ENCODE measurements at regions not wholly inside any gene's neighbourhood (a gene's known extent, or its start where the extent isn't known, plus 50 kb on each side); places are given as distances from the start of the nearest gene placed in this dataset.

- H3K9me3 Mint-ChIP-seq: no peaks in the 10 kb centered on the region
- H3K27me3 Mint-ChIP-seq (ENCODE audit: insufficient read depth): no peaks in the 10 kb centered on the region
- peaks cover 58% of the 10 kb centered on the region for H3K4me1 Mint-ChIP-seq (ENCODE audit: low read depth)
- no peak overlapping the region for H3K4me3 Mint-ChIP-seq
- intact Hi-C loops (cut with micrococcal nuclease): loop anchor here (10.0 kb wide), 1 partner anchor 459 kb away; the partner anchor contains the start of gene RGS16
- H3K27ac Mint-ChIP-seq: no peak overlapping the region
- DNase-seq (ENCODE audit: low spot score): no peak
- H3K36me3 Mint-ChIP-seq (ENCODE audit: low read depth): no peaks in the 10 kb centered on the region
These were observed 83.9 kb upstream of the ZNF648 start for GRCh38 chr1:182145441-182145840.

GRCh38 chr1:182144646-182145030 lies 83.1 kb upstream of the ZNF648 start:
- peaks cover 2% of the 10 kb centered on the region for H3K27me3 Mint-ChIP-seq (ENCODE audit: insufficient read depth)
- peaks cover 52% of the 10 kb centered on the region for H3K4me1 Mint-ChIP-seq (ENCODE audit: low read depth)
- H3K27ac Mint-ChIP-seq: no peak overlapping the region
- no peak for DNase-seq (ENCODE audit: low spot score)
- H3K9me3 Mint-ChIP-seq: no peaks in the 10 kb centered on the region
- H3K36me3 Mint-ChIP-seq (ENCODE audit: low read depth): no peaks in the 10 kb centered on the region
- intact Hi-C loops (cut with micrococcal nuclease): loop anchor here (1.0 to 10.0 kb wide), 4 partner anchors 53 to 460 kb away; partner anchors contain the start of gene RGS16
- H3K4me3 Mint-ChIP-seq: no peak overlapping the region

- peaks cover 2% of the 10 kb centered on the region for H3K27me3 Mint-ChIP-seq (ENCODE audit: insufficient read depth)
- no peak for DNase-seq (ENCODE audit: low spot score)
- H3K36me3 Mint-ChIP-seq (ENCODE audit: low read depth): no peaks in the 10 kb centered on the region
- H3K27ac Mint-ChIP-seq: no peak overlapping the region
- H3K4me3 Mint-ChIP-seq: no peak overlapping the region
- H3K4me1 Mint-ChIP-seq (ENCODE audit: low read depth): peaks cover 46% of the 10 kb centered on the region
- no peaks in the 10 kb centered on the region for H3K9me3 Mint-ChIP-seq
- intact Hi-C loops (cut with micrococcal nuclease): loop anchor here (1.0 to 10.0 kb wide), 6 partner anchors 53 to 645 kb away; partner anchors contain the start of genes NPL and RGS16
These were observed 82.5 kb upstream of the ZNF648 start for GRCh38 chr1:182143825-182144645.

- H3K4me3 Mint-ChIP-seq: no peak overlapping the region
- intact Hi-C loops (cut with micrococcal nuclease): loop anchor here (1.0 to 10.0 kb wide), 5 partner anchors 54 to 646 kb away; partner anchors contain the start of genes NPL and RGS16
- peaks cover 2% of the 10 kb centered on the region for H3K27me3 Mint-ChIP-seq (ENCODE audit: insufficient read depth)
- no peaks in the 10 kb centered on the region for H3K36me3 Mint-ChIP-seq (ENCODE audit: low read depth)
- DNase-seq (ENCODE audit: low spot score): peak; percentile 74
- H3K9me3 Mint-ChIP-seq: no peaks in the 10 kb centered on the region
- peaks cover 38% of the 10 kb centered on the region for H3K4me1 Mint-ChIP-seq (ENCODE audit: low read depth)
- H3K27ac Mint-ChIP-seq: no peak overlapping the region
These were observed 81.7 kb upstream of the ZNF648 start for GRCh38 chr1:182143154-182143657.

GRCh38 chr1:182142621-182143020 lies 81.1 kb upstream of the ZNF648 start:
- H3K9me3 Mint-ChIP-seq: no peaks in the 10 kb centered on the region
- intact Hi-C loops (cut with micrococcal nuclease): loop anchor here (1.0 to 10.0 kb wide), 5 partner anchors 55 to 646 kb away; partner anchors contain the start of genes NPL and RGS16
- H3K27me3 Mint-ChIP-seq (ENCODE audit: insufficient read depth): peaks cover 2% of the 10 kb centered on the region
- H3K36me3 Mint-ChIP-seq (ENCODE audit: low read depth): no peaks in the 10 kb centered on the region
- peaks cover 38% of the 10 kb centered on the region for H3K4me1 Mint-ChIP-seq (ENCODE audit: low read depth)
- no peak overlapping the region for H3K27ac Mint-ChIP-seq
- H3K4me3 Mint-ChIP-seq: no peak overlapping the region
- DNase-seq (ENCODE audit: low spot score): no peak

- Mint-ChIP-seq H3K9me3 (peaks cover 5% of the 10 kb centered on the region), H3K36me3 (ENCODE audit: low read depth) (no peaks in the 10 kb centered on the region), H3K4me1 (ENCODE audit: low read depth) (peaks cover 33% of the 10 kb centered on the region), H3K4me3 (no peak overlapping the region), H3K27ac (no peak overlapping the region), H3K27me3 (ENCODE audit: insufficient read depth) (peaks cover 2% of the 10 kb centered on the region)
- DNase-seq (ENCODE audit: low spot score): no peak
- intact Hi-C loops (cut with micrococcal nuclease): loop anchor here (5.0 to 10.0 kb wide), 3 partner anchors 56 to 464 kb away; partner anchors contain the start of gene RGS16
These were observed 79.5 kb upstream of the ZNF648 start for GRCh38 chr1:182141040-182141439.

- no peaks in the 10 kb centered on the region for H3K36me3 Mint-ChIP-seq (ENCODE audit: low read depth)
- H3K9me3 Mint-ChIP-seq: peaks cover 20% of the 10 kb centered on the region
- H3K27ac Mint-ChIP-seq: no peak overlapping the region
- no peak for DNase-seq (ENCODE audit: low spot score)
- no peak overlapping the region for H3K4me3 Mint-ChIP-seq
- H3K4me1 Mint-ChIP-seq (ENCODE audit: low read depth): peaks cover 21% of the 10 kb centered on the region
- H3K27me3 Mint-ChIP-seq (ENCODE audit: insufficient read depth): peaks cover 2% of the 10 kb centered on the region
- intact Hi-C loops (cut with micrococcal nuclease): no loop called here
These were observed 78.0 kb upstream of the ZNF648 start for GRCh38 chr1:182139496-182139895.

GRCh38 chr1:182137546-182137945 lies 76.0 kb upstream of the ZNF648 start:
- peaks cover 2% of the 10 kb centered on the region for H3K4me1 Mint-ChIP-seq (ENCODE audit: low read depth)
- intact Hi-C loops (cut with micrococcal nuclease): no loop called here
- no peak overlapping the region for H3K27ac Mint-ChIP-seq

GRCh38 chr1:182135946-182136345 lies 74.4 kb upstream of the ZNF648 start:
- Mint-ChIP-seq H3K9me3 (peaks cover 38% of the 10 kb centered on the region), H3K27ac (no peak overlapping the region), H3K27me3 (ENCODE audit: insufficient read depth) (peaks cover 2% of the 10 kb centered on the region), H3K36me3 (ENCODE audit: low read depth) (peaks cover 3% of the 10 kb centered on the region), H3K4me3 (no peak overlapping the region), H3K4me1 (ENCODE audit: low read depth) (no peaks in the 10 kb centered on the region)
- DNase-seq (ENCODE audit: low spot score): no peak
- intact Hi-C loops (cut with micrococcal nuclease): no loop called here

More at GRCh38 chr1:182137546-182137945, 76.0 kb upstream of the ZNF648 start:
- DNase-seq (ENCODE audit: low spot score): no peak
- Mint-ChIP-seq H3K27me3 (ENCODE audit: insufficient read depth) (peaks cover 2% of the 10 kb centered on the region), H3K4me3 (no peak overlapping the region), H3K9me3 (peaks cover 34% of the 10 kb centered on the region), H3K36me3 (ENCODE audit: low read depth) (peaks cover 3% of the 10 kb centered on the region)

- H3K4me3 Mint-ChIP-seq: no peak overlapping the region
- no peak for DNase-seq (ENCODE audit: low spot score)
- peaks cover 3% of the 10 kb centered on the region for H3K36me3 Mint-ChIP-seq (ENCODE audit: low read depth)
These were observed 72.7 kb upstream of the ZNF648 start for GRCh38 chr1:182134257-182134656.

GRCh38 chr1:182133181-182133580 lies 71.7 kb upstream of the ZNF648 start:
- intact Hi-C loops (cut with micrococcal nuclease): no loop called here
- no peak for DNase-seq (ENCODE audit: low spot score)
- H3K27me3 Mint-ChIP-seq (ENCODE audit: insufficient read depth): no peaks in the 10 kb centered on the region
- no peak overlapping the region for H3K4me3 Mint-ChIP-seq
- H3K36me3 Mint-ChIP-seq (ENCODE audit: low read depth): peaks cover 3% of the 10 kb centered on the region
- no peaks in the 10 kb centered on the region for H3K4me1 Mint-ChIP-seq (ENCODE audit: low read depth)
- peaks cover 38% of the 10 kb centered on the region for H3K9me3 Mint-ChIP-seq
- H3K27ac Mint-ChIP-seq: no peak overlapping the region

More at GRCh38 chr1:182134257-182134656, 72.7 kb upstream of the ZNF648 start:
- H3K27ac Mint-ChIP-seq: no peak overlapping the region
- H3K4me1 Mint-ChIP-seq (ENCODE audit: low read depth): no peaks in the 10 kb centered on the region
- H3K9me3 Mint-ChIP-seq: peaks cover 38% of the 10 kb centered on the region
- H3K27me3 Mint-ChIP-seq (ENCODE audit: insufficient read depth): no peaks in the 10 kb centered on the region
- intact Hi-C loops (cut with micrococcal nuclease): no loop called here

- no peak overlapping the region for H3K4me3 Mint-ChIP-seq
- H3K27ac Mint-ChIP-seq: no peak overlapping the region
- H3K36me3 Mint-ChIP-seq (ENCODE audit: low read depth): peaks cover 3% of the 10 kb centered on the region
- no peak for DNase-seq (ENCODE audit: low spot score)
- H3K9me3 Mint-ChIP-seq: peaks cover 17% of the 10 kb centered on the region
- H3K27me3 Mint-ChIP-seq (ENCODE audit: insufficient read depth): peaks cover 10% of the 10 kb centered on the region
- no peaks in the 10 kb centered on the region for H3K4me1 Mint-ChIP-seq (ENCODE audit: low read depth)
- intact Hi-C loops (cut with micrococcal nuclease): no loop called here
These were observed 67.9 kb upstream of the ZNF648 start for GRCh38 chr1:182129398-182129797.

GRCh38 chr1:182128502-182128901 lies 67.0 kb upstream of the ZNF648 start:
- H3K4me3 Mint-ChIP-seq: no peak overlapping the region

More at GRCh38 chr1:182128502-182128901, 67.0 kb upstream of the ZNF648 start:
- H3K4me1 Mint-ChIP-seq (ENCODE audit: low read depth): no peaks in the 10 kb centered on the region
- no peaks in the 10 kb centered on the region for H3K36me3 Mint-ChIP-seq (ENCODE audit: low read depth)
- intact Hi-C loops (cut with micrococcal nuclease): no loop called here
- H3K9me3 Mint-ChIP-seq: peaks cover 8% of the 10 kb centered on the region
- no peak for DNase-seq (ENCODE audit: low spot score)
- H3K27me3 Mint-ChIP-seq (ENCODE audit: insufficient read depth): peaks cover 10% of the 10 kb centered on the region
- no peak overlapping the region for H3K27ac Mint-ChIP-seq
